SK-N-SH (cell line): ENCODE measurements at regions not wholly inside any gene's neighbourhood (a gene's known extent, or its start where the extent isn't known, plus 50 kb on each side); places are given as distances from the start of the nearest gene placed in this dataset.

Source experiments
- CTCF ChIA-PET: fragments of 300-600, 350-600 bp; formaldehyde crosslinking; extraction: SDS; loops from one replicate; lab custom pipeline; 2021; lab: Yijun Ruan, JAX
- POLR2A ChIA-PET: fragments of 350-600 bp; sonication (Branson Sonifier 250); formaldehyde crosslinking; extraction: SDS; loops from one replicate; lab custom pipeline; 2020; ENCODE audit warnings: antibody characterized with exemption, inconsistent platforms; lab: Yijun Ruan, JAX
- DNase-seq: peaks from one replicate; pipeline ENCODE4 v3.0.0; 2012
- H2AFZ ChIP-seq: fragments of 200-600 bp; sonication (generic); 2 replicates; pipeline ENCODE4 v1.8.1; 2016; ENCODE audit warnings: antibody characterized with exemption, mild to moderate bottlenecking, low read depth
- H3F3A ChIP-seq: fragments of 200-600 bp; sonication (generic); replicated peaks from 2 replicates; pipeline ENCODE3; 2016; ENCODE audit warnings: antibody characterized with exemption, mild to moderate bottlenecking; ENCODE audit not compliant: insufficient read depth
- H3K27ac ChIP-seq, 2 experiments: fragments of 200-500 bp in 1 of 2; fragments of 200-600 bp in 1 of 2; sonication (Bioruptor generic) in 1 of 2; sonication (generic), shearing (Covaris generic) in 1 of 2; 2 replicates each; pipeline versions ENCODE4 v1.5.1 to v1.6.1; 2014 to 2016; ENCODE audit warnings: low read depth in 2 of 2, inconsistent platforms in 1 of 2, low read length in 1 of 2, mild to moderate bottlenecking in 1 of 2, mixed read lengths in 1 of 2
- H3K27me3 ChIP-seq: fragments of 200-600 bp; sonication (generic), shearing (Covaris generic); 2 replicates; pipeline ENCODE4 v1.6.1; 2016; ENCODE audit warnings: mixed run types; ENCODE audit not compliant: insufficient read depth
- H3K36me3 ChIP-seq, 2 experiments: fragments of 200-500 bp in 1 of 2; fragments of 200-600 bp in 1 of 2; sonication (Bioruptor generic) in 1 of 2; sonication (generic) in 1 of 2; replicated peaks in 1 of 2; 2 replicates each; pipeline versions ENCODE3 to v1.5.1; 2014 to 2016; ENCODE audit warnings: low read length in 1 of 2, mild to moderate bottlenecking in 1 of 2; ENCODE audit not compliant: insufficient read depth in 2 of 2, control insufficient read depth in 1 of 2
- H3K4me1 ChIP-seq, 2 experiments: fragments of 200-500 bp in 1 of 2; fragments of 200-600 bp in 1 of 2; sonication (Bioruptor generic) in 1 of 2; sonication (generic), shearing (Covaris generic) in 1 of 2; 2 replicates each; pipeline versions ENCODE4 v1.5.1 to v1.6.1; 2014 to 2016; ENCODE audit warnings: low read depth in 1 of 2, low read length in 1 of 2, mixed run types in 1 of 2; ENCODE audit not compliant: insufficient read depth in 2 of 2, control insufficient read depth in 1 of 2
- H3K4me2 ChIP-seq: fragments of 200-600 bp; sonication (generic), shearing (Covaris generic); 2 replicates; pipeline ENCODE4 v1.6.1; 2017; ENCODE audit warnings: mixed run types
- H3K4me3 ChIP-seq, 2 experiments: fragments of 200-500 bp in 1 of 2; fragments of 200-600 bp in 1 of 2; sonication (Bioruptor generic) in 1 of 2; sonication (generic), shearing (Covaris generic) in 1 of 2; 2 replicates each; pipeline versions ENCODE4 v1.5.1 to v1.8.1; 2014 to 2016; ENCODE audit warnings: low read depth in 2 of 2, inconsistent platforms in 1 of 2, low read length in 1 of 2, mild to moderate bottlenecking in 1 of 2, mixed read lengths in 1 of 2, moderate library complexity in 1 of 2
- H3K79me2 ChIP-seq: fragments of 200-600 bp; sonication (generic); 2 replicates; pipeline ENCODE4 v1.8.1; 2017; ENCODE audit warnings: mild to moderate bottlenecking; ENCODE audit not compliant: insufficient read depth
- H3K9ac ChIP-seq: fragments of 200-600 bp; sonication (generic); 2 replicates; pipeline ENCODE4 v1.6.1; 2017; ENCODE audit warnings: mixed run types
- H3K9me2 ChIP-seq: fragments of 200-600 bp; sonication (generic); 2 replicates; pipeline ENCODE4 v1.6.1; 2017; ENCODE audit warnings: mixed run types
- H3K9me3 ChIP-seq: fragments of 200-600 bp; sonication (generic); 2 replicates; pipeline ENCODE4 v1.6.1; 2017; ENCODE audit warnings: mixed run types, mild to moderate bottlenecking, moderate library complexity
- H4K20me1 ChIP-seq: fragments of 200-600 bp; sonication (generic); 2 replicates; pipeline ENCODE4 v1.6.1; 2017; ENCODE audit warnings: mild to moderate bottlenecking, mixed run types; ENCODE audit not compliant: insufficient read depth
- CTCF ChIP-seq: fragments of 200-600 bp; sonication (generic); IDR thresholded peaks from 2 replicates; pipeline ENCODE4 v1.6.1; 2017; ENCODE audit warnings: antibody characterized with exemption, mild to moderate bottlenecking, moderate library complexity
- ELF1 ChIP-seq: IDR thresholded peaks from 2 replicates; pipeline ENCODE4 v1.4.0; 2012
- FOXM1 ChIP-seq: IDR thresholded peaks from 2 replicates; pipeline ENCODE4 v1.4.0; 2012; ENCODE audit warnings: low read depth, mild to moderate bottlenecking
- GATA2 ChIP-seq: sonication (generic); formaldehyde crosslinking; IDR thresholded peaks from 2 replicates; pipeline ENCODE4 v1.5.0; 2020; ENCODE audit warnings: mild to moderate bottlenecking, missing genetic modification reagents
- IRF3 ChIP-seq: fragments of 150-350 bp; IDR thresholded peaks from 2 replicates; pipeline ENCODE4 v1.6.1; 2016; ENCODE audit warnings: mild to moderate bottlenecking, low read depth, low read length
- JUND ChIP-seq: IDR thresholded peaks from 2 replicates; pipeline ENCODE4 v1.4.0; 2012
- MEF2A ChIP-seq: IDR thresholded peaks from 2 replicates; pipeline ENCODE4 v1.4.0; 2012; ENCODE audit warnings: low read depth, borderline replicate concordance
- RAD21 ChIP-seq: IDR thresholded peaks from 2 replicates; pipeline ENCODE4 v1.6.1; 2012; ENCODE audit warnings: mild to moderate bottlenecking, low read length
- RCOR1 ChIP-seq: fragments of 150-350 bp; IDR thresholded peaks from 2 replicates; pipeline ENCODE4 v1.6.1; 2017; ENCODE audit warnings: antibody characterized with exemption, low read length
- TAF1 ChIP-seq: IDR thresholded peaks from 2 replicates; pipeline ENCODE4 v1.6.1; 2012; ENCODE audit warnings: low read depth, mild to moderate bottlenecking, low read length, moderate library complexity, borderline replicate concordance
- WGBS: methylation state at CpG from one replicate; pipeline ENCODE4 v1.1.6; 2017; ENCODE audit warnings: low lambda C conversion rate; 5-methylcytosine and 5-hydroxymethylcytosine counted together
- TF ChIP-seq, protein P1 (sequence below): IDR thresholded peaks from 2 replicates; pipeline ENCODE4 v1.4.0; 2012; ENCODE audit warnings: low read depth, borderline replicate concordance
- TF ChIP-seq, protein P2 (sequence below): IDR thresholded peaks from 2 replicates; pipeline ENCODE4 v1.4.0; 2012; ENCODE audit warnings: low read depth

- TF ChIP-seq CTCF: no peak
- TF ChIP-seq RAD21: no peak
These were observed 455.9 kb downstream of the CDH9 start (continued) for GRCh38 chr5:26582350-26583045.

- Histone ChIP-seq H3K4me3 (no peak overlapping the region), H3K36me3 (no peaks in the 10 kb centered on the region), H2AFZ (no peak overlapping the region), H3K9ac (no peak overlapping the region), H3K27ac (no peak overlapping the region), H3K79me2 (no peaks in the 10 kb centered on the region), H3K4me2 (no peak overlapping the region), H3F3A (no peaks in the 10 kb centered on the region), H4K20me1 (no peaks in the 10 kb centered on the region), H3K9me3 (no peaks in the 10 kb centered on the region), H3K27me3 (no peaks in the 10 kb centered on the region), H3K9me2 (no peaks in the 10 kb centered on the region), H3K4me1 (no peaks in the 10 kb centered on the region)
- CTCF ChIA-PET: no interaction called here
- 12% methylated on average over 2 of the region's 2 CpGs for WGBS
- POLR2A ChIA-PET: no interaction called here
- DNase-seq: no peak
- TF ChIP-seq JUND: no peak
- TF ChIP-seq, protein P1, sequence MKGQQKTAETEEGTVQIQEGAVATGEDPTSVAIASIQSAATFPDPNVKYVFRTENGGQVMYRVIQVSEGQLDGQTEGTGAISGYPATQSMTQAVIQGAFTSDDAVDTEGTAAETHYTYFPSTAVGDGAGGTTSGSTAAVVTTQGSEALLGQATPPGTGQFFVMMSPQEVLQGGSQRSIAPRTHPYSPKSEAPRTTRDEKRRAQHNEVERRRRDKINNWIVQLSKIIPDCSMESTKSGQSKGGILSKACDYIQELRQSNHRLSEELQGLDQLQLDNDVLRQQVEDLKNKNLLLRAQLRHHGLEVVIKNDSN: no peak
- no peak for TF ChIP-seq FOXM1
- TF ChIP-seq, protein P2, sequence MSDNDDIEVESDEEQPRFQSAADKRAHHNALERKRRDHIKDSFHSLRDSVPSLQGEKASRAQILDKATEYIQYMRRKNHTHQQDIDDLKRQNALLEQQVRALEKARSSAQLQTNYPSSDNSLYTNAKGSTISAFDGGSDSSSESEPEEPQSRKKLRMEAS: no peak
- no peak for TF ChIP-seq TAF1
- no peak for TF ChIP-seq RCOR1
These were observed 458.7 kb downstream of the CDH9 start for GRCh38 chr5:26579712-26580111.

DNA sequence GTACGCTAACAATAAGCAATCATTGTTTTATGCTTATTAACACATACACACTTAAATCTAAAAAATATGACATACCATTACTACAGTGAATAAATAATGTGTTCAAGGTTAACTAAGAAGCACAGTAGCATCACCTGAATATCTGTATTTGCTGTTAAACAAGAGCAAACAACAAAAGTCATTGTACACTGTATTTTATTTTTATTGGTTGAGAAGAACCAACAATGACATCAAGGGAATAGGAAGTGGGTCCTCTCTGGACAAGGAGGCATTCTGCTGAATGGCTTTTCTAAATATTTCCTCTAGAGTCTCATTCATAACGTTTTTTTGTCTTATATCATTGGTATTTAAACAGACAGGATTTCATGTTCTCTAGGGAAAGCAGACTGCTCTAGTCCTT is 460.4 kb downstream of the CDH9 start:
- no peaks in the 10 kb centered on the region for H3K9me2 ChIP-seq

More for the DNA sequence above, 460.4 kb downstream of the CDH9 start:
- Histone ChIP-seq H4K20me1 (no peaks in the 10 kb centered on the region), H3K4me1 (no peaks in the 10 kb centered on the region), H3K79me2 (no peaks in the 10 kb centered on the region), H3K9me3 (no peaks in the 10 kb centered on the region), H3K36me3 (no peaks in the 10 kb centered on the region), H3K4me2 (no peak overlapping the region), H2AFZ (no peak overlapping the region), H3K9ac (no peak overlapping the region), H3F3A (no peaks in the 10 kb centered on the region), H3K4me3 (no peak overlapping the region), H3K27ac (no peak overlapping the region), H3K27me3 (no peaks in the 10 kb centered on the region)
- 3% methylated on average over 2 of the region's 2 CpGs for WGBS
- no peak for TF ChIP-seq IRF3
- TF ChIP-seq GATA2: no peak
- TF ChIP-seq MEF2A: no peak
- no peak for TF ChIP-seq ELF1
- no peak for DNase-seq
- ChIA-PET POLR2A (no interaction called here), CTCF (interaction anchor here (1.3 kb wide), 1 partner anchor 9 kb away, joined by 3 read pairs; no protein-coding TSS in a partner anchor)
